Psoas muscle (tissue), 7 donors: ENCODE measurements at regions not wholly inside any gene's neighbourhood (a gene's known extent, or its start where the extent isn't known, plus 50 kb on each side); places are given as distances from the start of the nearest gene placed in this dataset.
A peak's percentile ranks its signal among the peaks of the same experiment; 100 is the strongest.

ENCODE experiments used
- ATAC-seq, 4 donors: fragments of 200-7000 bp; cut with Tn5 transposase; one replicate each; pipeline ENCODE4 v1.9.1; 2020; ENCODE audit warnings: moderate library complexity in 3 of 4, mild to moderate bottlenecking in 2 of 4
- DNase-seq, 2 donors: peaks; one replicate each; pipeline ENCODE4 v3.0.0-alpha.2; 2020
- H3K27ac ChIP-seq: fragments of 200-600 bp; one replicate; pipeline ENCODE4 v1.8.0; 2022
- H3K27me3 ChIP-seq, 3 donors: fragments of 200-600 bp in 1 of 3; one replicate each; pipeline versions ENCODE4 v1.6.1 to v1.8.0; 2013 to 2022; ENCODE audit warnings: low read length in 2 of 3, mild to moderate bottlenecking in 2 of 3, moderate library complexity in 1 of 3; ENCODE audit not compliant: insufficient read depth in 3 of 3
- H3K36me3 ChIP-seq, 2 donors: fragments of 200-600 bp in 1 of 2; one replicate each; pipeline versions ENCODE4 v1.6.1 to v1.8.0; 2013 to 2022; ENCODE audit warnings: low read depth in 1 of 2, mild to moderate bottlenecking in 1 of 2, moderate library complexity in 1 of 2; ENCODE audit not compliant: insufficient read depth in 1 of 2
- H3K4me1 ChIP-seq: fragments of 200-600 bp; one replicate; pipeline ENCODE4 v1.8.0; 2022
- H3K4me3 ChIP-seq: fragments of 200-600 bp; one replicate; pipeline ENCODE4 v1.8.0; 2022; ENCODE audit warnings: mild to moderate bottlenecking
- H3K9me3 ChIP-seq: fragments of 200-600 bp; one replicate; pipeline ENCODE4 v1.8.0; 2022
- CTCF ChIP-seq: fragments of 200-600 bp; IDR thresholded peaks from one replicate; pipeline ENCODE4 v1.8.0; 2022; ENCODE audit warnings: antibody characterized with exemption
- WGBS, 3 donors: extraction: QIAGEN DNeasy Blood & Tissue Kit; methylation state at CpG; one replicate each; pipeline versions ENCODE4 v1.1.6 to v1.1.7; 2013; 5-methylcytosine and 5-hydroxymethylcytosine counted together
- intact Hi-C, 2 donors: fragments of 100-400 bp; cut with DNase I; formaldehyde crosslinking; loops; one replicate each; pipeline versions ENCODE4 v1.11.0 to v1.14.2; 2022
- donor health status: healthy with polysubstance abuse.
- donor health status: DM: no; HTN: no; CAD: no; lungs with moderate emphysema.
- donor health status: Bipolar disorder and iron deficiency.
- donor health status: healthy.
- donor health status: DM: yes; HTN: yes; CAD: no.
- donor health status: DM: no; HTN: no; CAD: no.
- donor health status: DM: yes; HTN: yes; CAD: no.

- ATAC-seq: peak in 1 of 4 donors; percentile 8
- H3K36me3 ChIP-seq: no peaks in the 10 kb centered on the region
- H3K4me3 ChIP-seq: no peak overlapping the region
- H3K27me3 ChIP-seq: no peaks in the 10 kb centered on the region
- no peak overlapping the region for H3K27ac ChIP-seq
- intact Hi-C loops: no loop called here
- peaks cover 13% of the 10 kb centered on the region for H3K4me1 ChIP-seq
- no peak for TF ChIP-seq CTCF
- WGBS, 3 donors: 72 to 83% (median 73%) methylated on average over 2 of the region's 2 CpGs
- DNase-seq: no peak
- no peaks in the 10 kb centered on the region for H3K9me3 ChIP-seq
Measured at GRCh38 chr1:116256286-116256649, 116.8 kb upstream of the ATP1A1 start.

GRCh38 chr1:116256875-116257274 lies 116.2 kb upstream of the ATP1A1 start:
- no peak for TF ChIP-seq CTCF
- DNase-seq: no peak
- H3K36me3 ChIP-seq: no peaks in the 10 kb centered on the region
- H3K4me1 ChIP-seq: peaks cover 13% of the 10 kb centered on the region
- no peak overlapping the region for H3K27ac ChIP-seq
- no peak for ATAC-seq
- H3K4me3 ChIP-seq: no peak overlapping the region
- intact Hi-C loops: no loop called here
- no peaks in the 10 kb centered on the region for H3K27me3 ChIP-seq
- H3K9me3 ChIP-seq: no peaks in the 10 kb centered on the region
- WGBS, 3 donors: 88 to 91% (median 89%) methylated on average over 3 of the region's 3 CpGs

- Histone ChIP-seq H3K27ac (no peak overlapping the region), H3K36me3 (no peaks in the 10 kb centered on the region), H3K4me3 (no peak overlapping the region), H3K9me3 (no peaks in the 10 kb centered on the region), H3K4me1 (peaks cover 13% of the 10 kb centered on the region), H3K27me3 (no peaks in the 10 kb centered on the region)
- DNase-seq (no peak), ATAC-seq (no peak)
- WGBS, 3 donors: 75 to 92% (median 89%) methylated on average over 3 of the region's 3 CpGs
- intact Hi-C loops: no loop called here
- TF ChIP-seq CTCF: no peak
Measured at GRCh38 chr1:116257341-116257767, 115.7 kb upstream of the ATP1A1 start.

GRCh38 chr1:116257836-116258235 lies 115.2 kb upstream of the ATP1A1 start:
- Histone ChIP-seq H3K27ac (no peak overlapping the region), H3K4me3 (no peak overlapping the region), H3K27me3 (no peaks in the 10 kb centered on the region), H3K4me1 (peaks cover 13% of the 10 kb centered on the region), H3K9me3 (no peaks in the 10 kb centered on the region), H3K36me3 (no peaks in the 10 kb centered on the region)
- 95 to 97% (median 97%) methylated on average over 3 of the region's 3 CpGs for WGBS, 3 donors
- ATAC-seq (no peak), DNase-seq (no peak)
- intact Hi-C loops: no loop called here
- no peak for TF ChIP-seq CTCF

GRCh38 chr1:116258668-116259419 lies 114.2 kb upstream of the ATP1A1 start:
- ATAC-seq (no peak), DNase-seq (no peak)
- WGBS, 3 donors: 80 to 84% (median 84%) methylated on average over 5 of the region's 5 CpGs
- intact Hi-C loops: no loop called here
- no peaks in the 10 kb centered on the region for H3K9me3 ChIP-seq
- H3K36me3 ChIP-seq: no peaks in the 10 kb centered on the region
- no peaks in the 10 kb centered on the region for H3K27me3 ChIP-seq
- no peak overlapping the region for H3K27ac ChIP-seq
- H3K4me3 ChIP-seq: no peak overlapping the region
- H3K4me1 ChIP-seq: peaks cover 13% of the 10 kb centered on the region
- TF ChIP-seq CTCF: no peak
